ENCODE measurements at regions not wholly inside any gene's neighbourhood (a gene's known extent, or its start where the extent isn't known, plus 50 kb on each side); places are given as distances from the start of the nearest gene placed in this dataset.

DNA sequence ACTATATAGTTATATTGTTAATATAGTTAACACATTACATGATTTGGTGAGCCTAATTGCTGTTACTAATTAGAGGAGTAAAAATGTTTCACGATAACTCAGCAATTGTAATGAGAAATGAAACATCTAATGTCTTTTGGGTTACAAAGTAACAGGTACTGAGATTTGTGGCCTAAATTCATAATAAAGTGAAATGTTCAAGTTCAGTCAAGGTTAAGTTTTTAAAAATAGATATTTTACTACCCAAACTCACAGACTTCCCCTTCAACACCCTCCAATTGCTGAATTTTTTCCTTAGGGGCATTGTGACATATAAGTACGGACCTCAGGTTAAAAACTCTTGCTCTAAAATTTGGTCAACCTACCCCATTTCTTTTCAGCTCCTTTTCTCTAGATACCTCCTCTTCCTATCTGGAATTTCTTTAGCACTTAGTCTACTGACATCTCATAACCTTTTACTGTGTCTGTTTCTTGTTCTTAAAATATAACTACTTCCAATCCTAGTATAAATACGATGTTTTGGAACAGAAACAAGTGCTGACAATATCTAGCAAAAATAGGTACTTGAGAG lies 112.3 kb upstream of the PRSS16 start:
- no peaks in the 10 kb centered on the region for H3K9me3 ChIP-seq (ENCODE audit: low read depth, low read length)
- H4K20me1 ChIP-seq (ENCODE audit: insufficient read depth, low read length), result no peaks in the 10 kb centered on the region
- no peaks in the 10 kb centered on the region for H3K36me3 ChIP-seq (ENCODE audit: insufficient read depth, low read length)
- peaks cover 22% of the 10 kb centered on the region for H3K4me1 ChIP-seq (ENCODE audit: insufficient read depth, low read length)
- TF ChIP-seq, protein P1, sequence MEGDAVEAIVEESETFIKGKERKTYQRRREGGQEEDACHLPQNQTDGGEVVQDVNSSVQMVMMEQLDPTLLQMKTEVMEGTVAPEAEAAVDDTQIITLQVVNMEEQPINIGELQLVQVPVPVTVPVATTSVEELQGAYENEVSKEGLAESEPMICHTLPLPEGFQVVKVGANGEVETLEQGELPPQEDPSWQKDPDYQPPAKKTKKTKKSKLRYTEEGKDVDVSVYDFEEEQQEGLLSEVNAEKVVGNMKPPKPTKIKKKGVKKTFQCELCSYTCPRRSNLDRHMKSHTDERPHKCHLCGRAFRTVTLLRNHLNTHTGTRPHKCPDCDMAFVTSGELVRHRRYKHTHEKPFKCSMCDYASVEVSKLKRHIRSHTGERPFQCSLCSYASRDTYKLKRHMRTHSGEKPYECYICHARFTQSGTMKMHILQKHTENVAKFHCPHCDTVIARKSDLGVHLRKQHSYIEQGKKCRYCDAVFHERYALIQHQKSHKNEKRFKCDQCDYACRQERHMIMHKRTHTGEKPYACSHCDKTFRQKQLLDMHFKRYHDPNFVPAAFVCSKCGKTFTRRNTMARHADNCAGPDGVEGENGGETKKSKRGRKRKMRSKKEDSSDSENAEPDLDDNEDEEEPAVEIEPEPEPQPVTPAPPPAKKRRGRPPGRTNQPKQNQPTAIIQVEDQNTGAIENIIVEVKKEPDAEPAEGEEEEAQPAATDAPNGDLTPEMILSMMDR (IDR thresholded peaks at IDR 0.05; ENCODE audit: extremely low read depth, low read depth, low read length), result no peak
- DNase-seq (ENCODE audit: insufficient read length, low spot score, missing footprints), result no peak
- no peak overlapping the region for H3K4me3 ChIP-seq (ENCODE audit: insufficient read depth, low read length)
- peaks cover 2% of the 10 kb centered on the region for H3K79me2 ChIP-seq (ENCODE audit: insufficient read depth, low read length)
- H3K4me2 ChIP-seq (ENCODE audit: insufficient read depth, low read length), result no peak overlapping the region
- no peaks in the 10 kb centered on the region for H3K27me3 ChIP-seq (ENCODE audit: insufficient read depth, low read length)
- no peak overlapping the region for H3K27ac ChIP-seq (ENCODE audit: low read depth, low read length)
- H2AFZ ChIP-seq (ENCODE audit: low read length), result no peak overlapping the region

DNA sequence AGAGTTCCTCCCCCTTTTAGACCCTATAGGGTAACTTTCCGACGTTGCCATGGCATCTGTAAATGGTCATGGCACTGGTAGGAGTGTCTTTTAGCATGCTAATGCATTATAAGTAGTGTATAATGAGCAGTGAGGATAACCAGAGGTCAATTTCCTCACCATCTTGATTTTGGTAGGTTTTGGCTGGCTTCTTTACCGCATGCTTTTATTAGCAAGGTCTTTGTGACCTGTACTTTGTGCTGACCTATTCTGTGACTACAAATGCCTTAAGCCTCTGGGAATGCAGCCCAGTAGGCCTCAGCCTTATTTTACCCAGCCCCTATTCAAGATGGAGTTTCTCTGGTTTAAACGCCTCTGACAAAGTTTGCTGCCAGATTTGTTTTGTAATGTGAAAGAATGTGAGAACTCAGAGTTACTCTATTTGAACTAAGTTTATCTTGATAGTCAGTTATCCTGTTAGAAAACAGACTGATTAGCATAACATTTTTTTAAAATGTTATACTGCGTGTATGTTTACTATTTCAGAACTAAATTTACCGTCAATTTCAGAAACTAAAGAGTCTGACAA lies 111.3 kb upstream of the PRSS16 start:
- Histone ChIP-seq H3K79me2 (ENCODE audit: insufficient read depth, low read length) (peaks cover 2% of the 10 kb centered on the region), H3K36me3 (ENCODE audit: insufficient read depth, low read length) (no peaks in the 10 kb centered on the region), H2AFZ (ENCODE audit: low read length) (no peak overlapping the region), H3K4me3 (ENCODE audit: insufficient read depth, low read length) (no peak overlapping the region), H3K27me3 (ENCODE audit: insufficient read depth, low read length) (no peaks in the 10 kb centered on the region), H3K4me2 (ENCODE audit: insufficient read depth, low read length) (no peak overlapping the region), H3K27ac (ENCODE audit: low read depth, low read length) (no peak overlapping the region), H3K4me1 (ENCODE audit: insufficient read depth, low read length) (peaks cover 17% of the 10 kb centered on the region), H4K20me1 (ENCODE audit: insufficient read depth, low read length) (no peaks in the 10 kb centered on the region), H3K9me3 (ENCODE audit: low read depth, low read length) (no peaks in the 10 kb centered on the region)
- no peak for DNase-seq (ENCODE audit: insufficient read length, low spot score, missing footprints)
- TF ChIP-seq, protein P1 (IDR thresholded peaks at IDR 0.05; ENCODE audit: extremely low read depth, low read depth, low read length), result no peak

DNA sequence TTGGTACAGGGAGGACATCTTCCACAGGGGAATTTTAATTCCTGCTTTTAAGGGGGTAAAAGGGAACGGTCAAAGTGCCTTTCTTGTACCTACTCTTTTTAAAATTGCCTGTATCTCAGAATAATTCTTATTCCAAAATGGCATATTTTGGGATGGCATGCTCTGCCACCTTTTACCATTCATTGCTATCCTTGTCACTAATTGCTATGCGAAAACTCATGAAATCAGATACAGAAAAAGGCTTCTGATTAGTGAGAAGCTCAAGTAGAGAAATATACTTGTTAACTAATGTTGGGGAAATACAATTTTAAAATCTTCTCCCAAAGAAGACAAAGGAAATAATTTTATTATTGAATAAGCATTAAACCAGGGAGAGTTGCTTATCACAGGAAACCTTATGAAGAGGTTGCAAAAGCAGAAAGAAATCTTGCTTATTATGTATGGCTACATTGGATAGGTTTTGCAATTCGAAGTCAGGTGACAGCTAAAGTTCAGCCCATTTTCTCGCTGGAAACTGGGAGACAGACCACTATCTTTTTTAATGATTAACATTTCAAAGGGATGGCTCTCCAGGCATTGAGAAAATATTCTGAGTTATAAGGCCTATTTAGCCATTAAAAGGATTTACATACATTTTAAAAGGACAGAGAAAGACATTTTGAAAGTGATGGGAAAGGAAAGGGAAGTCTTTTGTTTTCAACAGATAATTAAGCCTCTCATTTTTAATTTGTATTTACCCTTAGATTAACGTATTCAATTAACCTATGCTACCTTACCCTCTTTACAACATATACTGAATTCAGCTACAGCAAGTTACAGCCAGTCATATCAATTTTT lies 110.3 kb upstream of the PRSS16 start:
- DNase-seq (ENCODE audit: insufficient read length, low spot score, missing footprints), result no peak
- no peak overlapping the region for H3K4me3 ChIP-seq (ENCODE audit: insufficient read depth, low read length)
- H2AFZ ChIP-seq (ENCODE audit: low read length), result no peak overlapping the region
- peaks cover 4% of the 10 kb centered on the region for H3K79me2 ChIP-seq (ENCODE audit: insufficient read depth, low read length)
- H3K4me2 ChIP-seq (ENCODE audit: insufficient read depth, low read length), result no peak overlapping the region
- no peak overlapping the region for H3K27ac ChIP-seq (ENCODE audit: low read depth, low read length)
- TF ChIP-seq, protein P1 (IDR thresholded peaks at IDR 0.05; ENCODE audit: extremely low read depth, low read depth, low read length), result no peak
- no peaks in the 10 kb centered on the region for H3K9me3 ChIP-seq (ENCODE audit: low read depth, low read length)
- no peaks in the 10 kb centered on the region for H3K36me3 ChIP-seq (ENCODE audit: insufficient read depth, low read length)
- no peaks in the 10 kb centered on the region for H3K27me3 ChIP-seq (ENCODE audit: insufficient read depth, low read length)
- H3K4me1 ChIP-seq (ENCODE audit: insufficient read depth, low read length), result peaks cover 13% of the 10 kb centered on the region
- H4K20me1 ChIP-seq (ENCODE audit: insufficient read depth, low read length), result no peaks in the 10 kb centered on the region

DNA sequence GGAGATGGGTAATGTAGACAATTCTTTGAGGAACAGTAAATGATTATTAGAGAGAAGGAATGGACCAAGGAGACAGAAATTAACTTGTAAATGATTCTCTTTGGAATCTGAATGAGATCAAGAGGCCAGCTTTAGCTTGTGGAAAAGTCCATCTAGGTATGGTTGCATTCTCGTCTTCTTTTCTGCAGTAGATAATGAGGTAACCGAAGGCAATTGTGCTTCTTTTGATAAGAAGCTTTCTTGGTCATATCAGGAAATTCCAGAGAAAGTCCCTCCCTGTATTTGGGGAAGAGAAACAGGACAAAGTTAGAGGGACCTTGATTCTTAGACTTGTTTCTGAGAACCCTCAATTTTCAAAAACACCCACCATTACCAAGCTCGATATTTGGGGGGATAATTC lies 109.1 kb upstream of the PRSS16 start:
- TF ChIP-seq, protein P1 (IDR thresholded peaks at IDR 0.05; ENCODE audit: extremely low read depth, low read depth, low read length), result no peak
- H3K4me2 ChIP-seq (ENCODE audit: insufficient read depth, low read length), result no peak overlapping the region
- no peaks in the 10 kb centered on the region for H4K20me1 ChIP-seq (ENCODE audit: insufficient read depth, low read length)
- no peaks in the 10 kb centered on the region for H3K27me3 ChIP-seq (ENCODE audit: insufficient read depth, low read length)
- no peaks in the 10 kb centered on the region for H3K36me3 ChIP-seq (ENCODE audit: insufficient read depth, low read length)
- peaks cover 8% of the 10 kb centered on the region for H3K79me2 ChIP-seq (ENCODE audit: insufficient read depth, low read length)
- no peak overlapping the region for H2AFZ ChIP-seq (ENCODE audit: low read length)
- peaks cover 11% of the 10 kb centered on the region for H3K4me1 ChIP-seq (ENCODE audit: insufficient read depth, low read length)
- H3K9me3 ChIP-seq (ENCODE audit: low read depth, low read length), result no peaks in the 10 kb centered on the region
- DNase-seq (ENCODE audit: insufficient read length, low spot score, missing footprints), result no peak
- no peak overlapping the region for H3K4me3 ChIP-seq (ENCODE audit: insufficient read depth, low read length)
- no peak overlapping the region for H3K27ac ChIP-seq (ENCODE audit: low read depth, low read length)

Data from osteoblast (primary cell).